ENCODE measurements at regions not wholly inside any gene's neighbourhood (a gene's known extent, or its start where the extent isn't known, plus 50 kb on each side); places are given as distances from the start of the nearest gene placed in this dataset.

GRCh38 chr6:113774127-113774825 is 82.9 kb upstream of the MARCKS start:
- TF ChIP-seq CTCF (conservative IDR thresholded peaks at IDR 0.05) (no peak), ZFX (IDR thresholded peaks at IDR 0.05) (no peak)

Measured in C4-2B (cell line).